ENCODE measurements at regions not wholly inside any gene's neighbourhood (a gene's known extent, or its start where the extent isn't known, plus 50 kb on each side); places are given as distances from the start of the nearest gene placed in this dataset.
A peak's percentile ranks its signal among the peaks of the same experiment; 100 is the strongest.
"Not testable (repeated sequence)": the region's sequence is repeated elsewhere in the genome, so short reads cannot be mapped to it uniquely, and the experiment has no call there.

- peaks cover 0 to 19% (median 4%) of the 10 kb centered on the region in 3 donors for H3K27me3 Mint-ChIP-seq
- H3K27ac Mint-ChIP-seq = peak overlapping the region in 4 of 6 donors; percentile 6 to 86 (median 58)
- H3K4me1 Mint-ChIP-seq = peaks cover 35 to 59% (median 39%) of the 10 kb centered on the region in 3 donors
- peaks cover 0 to 9% (median 0%) of the 10 kb centered on the region in 7 donors for H3K9me3 Mint-ChIP-seq
- DNase-seq (no peak), ATAC-seq (ENCODE audit: low read depth in 2 of 2) (peak in 1 of 2 donors; percentile 37)
- peak overlapping the region in 6 of 8 donors; percentile 21 to 87 (median 64) for H3K4me3 Mint-ChIP-seq
- H3K36me3 Mint-ChIP-seq = no peaks in the 10 kb centered on the region
Measured at GRCh38 chr2:75432761-75433361, 127.9 kb downstream of the EVA1A start.

- peak; percentile 92 to 93 for ATAC-seq (ENCODE audit: low read depth in 2 of 2)
- H3K4me1 Mint-ChIP-seq = peaks cover 39 to 60% (median 39%) of the 10 kb centered on the region in 3 donors
- H3K4me3 Mint-ChIP-seq = peak overlapping the region; percentile 0 to 82 (median 72)
Measured at GRCh38 chr2:75431763-75432162, 129.0 kb downstream of the EVA1A start.

GRCh38 chr2:75431276-75431675 lies 129.5 kb downstream of the EVA1A start:
- peak overlapping the region in 7 of 8 donors; percentile 29 to 82 (median 74) for H3K4me3 Mint-ChIP-seq
- peaks cover 4 to 28% (median 8%) of the 10 kb centered on the region in 3 donors for H3K27me3 Mint-ChIP-seq
- peak overlapping the region; percentile 35 to 93 (median 80) for H3K27ac Mint-ChIP-seq
- no peaks in the 10 kb centered on the region for H3K36me3 Mint-ChIP-seq
- peak; percentile 34 for ATAC-seq (ENCODE audit: low read depth in 2 of 2)
- peaks cover 39 to 60% (median 39%) of the 10 kb centered on the region in 3 donors for H3K4me1 Mint-ChIP-seq
- DNase-seq = no peak
- peaks cover 0 to 10% (median 0%) of the 10 kb centered on the region in 7 donors for H3K9me3 Mint-ChIP-seq

More at GRCh38 chr2:75431763-75432162, 129.0 kb downstream of the EVA1A start:
- peak; percentile 12 for DNase-seq
- peak overlapping the region; percentile 4 to 90 (median 62) for H3K27ac Mint-ChIP-seq
- H3K9me3 Mint-ChIP-seq = peaks cover 0 to 10% (median 0%) of the 10 kb centered on the region in 7 donors
- H3K36me3 Mint-ChIP-seq = no peaks in the 10 kb centered on the region
- H3K27me3 Mint-ChIP-seq = peaks cover 4 to 28% (median 7%) of the 10 kb centered on the region in 3 donors

GRCh38 chr2:75430449-75430848 lies 130.3 kb downstream of the EVA1A start:
- not testable (repeated sequence) for H3K36me3 Mint-ChIP-seq; H3K9me3 Mint-ChIP-seq; ATAC-seq (ENCODE audit: low read depth in 2 of 2); DNase-seq
- H3K27ac Mint-ChIP-seq = peak overlapping the region in 5 of 6 donors; percentile 17 to 93 (median 77)
- peak overlapping the region in 2 of 8 donors; percentile 8 to 30 for H3K4me3 Mint-ChIP-seq
- H3K27me3 Mint-ChIP-seq = peaks cover 4 to 33% (median 8%) of the 10 kb centered on the region in 3 donors
- H3K4me1 Mint-ChIP-seq = peaks cover 39 to 60% (median 39%) of the 10 kb centered on the region in 3 donors

DNA sequence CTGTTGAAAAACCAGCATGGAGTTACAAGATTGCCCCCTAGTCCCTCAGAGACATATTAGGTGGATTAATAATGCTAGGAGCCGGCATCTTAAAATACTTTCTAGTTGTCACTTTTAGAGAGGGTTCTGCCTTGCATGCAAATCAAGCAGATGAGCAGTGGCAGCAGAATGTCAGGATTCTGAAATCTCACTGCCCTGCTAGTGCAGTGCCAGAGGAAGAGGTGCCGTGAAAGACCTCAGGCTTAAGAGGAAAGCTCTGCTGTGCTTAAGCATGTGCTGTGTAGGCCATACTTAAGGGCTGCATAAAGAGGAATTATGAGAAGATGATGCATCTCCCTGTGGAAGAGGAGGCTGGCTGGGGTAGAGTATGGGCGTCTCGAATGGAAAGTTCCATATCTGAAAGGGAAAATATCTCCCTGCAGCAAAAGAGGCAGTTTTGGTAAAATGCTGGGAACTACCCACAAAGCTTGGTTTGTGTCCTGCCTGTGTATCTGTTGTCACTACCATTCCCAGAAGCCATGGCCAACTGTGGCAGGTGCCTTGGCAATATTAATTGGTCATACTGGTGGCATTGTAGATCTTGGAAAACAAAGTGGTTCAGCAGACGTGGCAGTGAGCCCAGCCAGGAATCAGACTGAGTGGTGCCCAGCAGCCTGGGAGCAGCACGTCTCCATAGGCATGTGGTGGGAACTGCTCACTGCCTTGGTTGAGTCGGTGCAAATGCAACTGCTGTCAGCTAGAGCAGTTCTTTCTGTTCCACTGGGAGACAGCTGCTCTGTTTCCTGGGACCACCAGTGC lies 131.9 kb downstream of the EVA1A start:
- no peak for ATAC-seq (ENCODE audit: low read depth in 2 of 2)
- peak overlapping the region in 3 of 8 donors; percentile 0 to 80 (median 48) for H3K4me3 Mint-ChIP-seq
- H3K27ac Mint-ChIP-seq = peak overlapping the region in 3 of 6 donors; percentile 3 to 15 (median 4)
- no peak for DNase-seq
- H3K36me3 Mint-ChIP-seq = peaks cover 0 to 3% of the 10 kb centered on the region in 2 donors
- peaks cover 0 to 30% (median 8%) of the 10 kb centered on the region in 3 donors for H3K27me3 Mint-ChIP-seq
- H3K9me3 Mint-ChIP-seq = peaks cover 0 to 8% (median 2%) of the 10 kb centered on the region in 7 donors
- peaks cover 39 to 60% (median 39%) of the 10 kb centered on the region in 3 donors for H3K4me1 Mint-ChIP-seq

GRCh38 chr2:75428060-75428459 lies 132.7 kb downstream of the EVA1A start:
- Mint-ChIP-seq H3K4me1 (peaks cover 38 to 53% (median 39%) of the 10 kb centered on the region in 3 donors), H3K4me3 (peak overlapping the region in 1 of 8 donors; percentile 48), H3K9me3 (peaks cover 0 to 8% (median 4%) of the 10 kb centered on the region in 7 donors), H3K36me3 (peaks cover 0 to 3% of the 10 kb centered on the region in 2 donors), H3K27me3 (peaks cover 2 to 27% (median 8%) of the 10 kb centered on the region in 3 donors), H3K27ac (peak overlapping the region in 2 of 6 donors; percentile 3 to 4)
- DNase-seq (no peak), ATAC-seq (ENCODE audit: low read depth in 2 of 2) (no peak)

DNA sequence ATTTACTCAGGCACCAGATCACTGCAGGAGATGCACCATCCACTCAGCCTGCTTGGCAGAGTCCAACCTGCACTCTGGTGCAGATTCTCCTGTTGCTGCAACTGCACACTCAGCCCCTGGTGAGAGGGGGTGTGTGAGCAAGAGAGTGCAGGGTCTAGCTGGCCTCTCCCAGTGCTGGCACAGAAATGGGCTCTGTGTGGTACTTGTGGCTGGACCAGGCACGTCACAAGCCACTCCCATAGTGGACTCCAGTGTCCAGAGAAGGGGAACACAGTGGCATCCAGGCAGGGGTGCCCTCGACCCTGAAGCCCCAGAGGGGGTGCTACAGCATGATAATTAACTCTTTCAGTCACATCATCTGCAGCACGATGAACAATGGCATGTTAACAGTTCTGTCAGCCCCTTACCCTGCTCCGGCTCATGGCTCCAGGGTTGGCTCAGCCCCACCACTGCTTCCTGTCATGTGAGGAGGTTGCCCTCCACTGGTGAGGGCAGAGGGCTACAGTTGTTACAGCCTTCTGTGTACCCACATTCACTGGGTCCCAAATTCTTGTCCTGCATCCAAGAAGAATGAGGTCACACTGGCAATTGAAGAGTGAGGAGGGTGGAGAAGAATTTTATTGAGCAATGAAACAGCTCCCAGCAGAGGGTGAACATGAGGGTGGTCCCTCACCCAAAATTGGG lies 135.7 kb downstream of the EVA1A start:
- H3K27me3 Mint-ChIP-seq = peaks cover 9 to 32% (median 24%) of the 10 kb centered on the region in 3 donors
- peaks cover 0 to 6% (median 4%) of the 10 kb centered on the region in 7 donors for H3K9me3 Mint-ChIP-seq
- DNase-seq = no peak

GRCh38 chr2:75421986-75422385 lies 138.8 kb downstream of the EVA1A start:
- Mint-ChIP-seq H3K9me3 (peaks cover 0 to 6% (median 3%) of the 10 kb centered on the region in 7 donors), H3K27ac (no peak overlapping the region), H3K4me3 (no peak overlapping the region), H3K27me3 (peaks cover 9 to 22% (median 18%) of the 10 kb centered on the region in 3 donors), H3K36me3 (peaks cover 0 to 3% of the 10 kb centered on the region in 2 donors), H3K4me1 (peaks cover 2 to 4% (median 3%) of the 10 kb centered on the region in 3 donors)
- ATAC-seq (ENCODE audit: low read depth in 2 of 2) = no peak
- no peak for DNase-seq

More for the DNA sequence above, 135.7 kb downstream of the EVA1A start:
- Mint-ChIP-seq H3K4me1 (peaks cover 10 to 23% (median 13%) of the 10 kb centered on the region in 3 donors), H3K36me3 (peaks cover 0 to 3% of the 10 kb centered on the region in 2 donors), H3K27ac (no peak overlapping the region), H3K4me3 (no peak overlapping the region)
- ATAC-seq (ENCODE audit: low read depth in 2 of 2) = no peak

DNA sequence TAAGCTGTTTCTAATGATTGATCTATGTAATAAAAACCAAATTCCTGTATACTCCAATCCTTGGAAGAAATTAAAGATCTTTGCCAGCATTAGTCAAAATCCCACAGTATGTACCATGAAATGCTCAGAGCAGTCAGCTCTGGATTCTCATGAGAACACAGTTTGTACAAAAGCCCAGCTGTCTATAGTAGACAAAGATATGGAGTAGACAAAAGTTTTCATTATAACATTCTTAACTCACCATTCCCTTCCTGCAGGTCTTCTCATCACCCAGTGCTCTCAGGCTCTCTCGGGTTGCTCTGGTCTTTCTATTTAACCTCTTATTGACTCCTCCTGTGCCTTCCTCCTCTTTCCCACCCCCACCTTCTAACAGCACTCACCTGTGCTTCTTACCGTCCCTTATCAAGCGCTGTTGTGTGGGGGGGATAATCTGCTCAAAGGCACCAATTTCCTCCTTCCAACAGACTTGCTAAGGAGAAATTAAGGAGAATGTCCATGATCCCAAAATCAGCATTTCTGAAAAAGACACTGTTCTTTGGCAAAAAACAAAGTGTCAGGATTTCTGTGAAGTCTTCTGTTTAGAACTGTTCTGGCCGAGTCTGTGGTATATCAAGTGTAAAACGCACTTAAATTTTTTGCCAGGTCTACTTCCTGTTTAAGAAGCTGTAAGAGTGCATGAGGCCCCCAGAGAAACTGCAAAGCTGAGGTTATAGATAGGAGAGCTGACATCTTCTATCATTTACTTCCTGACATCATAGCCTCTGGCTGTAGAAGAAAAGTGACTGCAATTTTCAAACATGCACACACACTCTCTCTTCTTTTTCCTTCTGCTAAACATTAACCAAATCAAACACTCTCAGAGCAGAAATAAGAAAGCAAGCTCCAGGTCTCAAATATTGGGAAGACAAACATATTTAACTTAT lies 144.1 kb downstream of the EVA1A start:
- Mint-ChIP-seq H3K4me1 (peaks cover 14 to 42% (median 18%) of the 10 kb centered on the region in 3 donors), H3K4me3 (peak overlapping the region; percentile 81 to 98 (median 89))

GRCh38 chr2:75415731-75416130 lies 145.0 kb downstream of the EVA1A start:
- Mint-ChIP-seq H3K9me3 (peaks cover under 1 to 16% (median 4%) of the 10 kb centered on the region in 7 donors), H3K4me3 (peak overlapping the region in 7 of 8 donors; percentile 17 to 98 (median 86)), H3K27ac (peak overlapping the region in 1 of 6 donors; percentile 59), H3K27me3 (peaks cover 0 to 9% (median 6%) of the 10 kb centered on the region in 3 donors), H3K4me1 (peaks cover 14 to 42% (median 18%) of the 10 kb centered on the region in 3 donors), H3K36me3 (peaks cover 7 to 29% of the 10 kb centered on the region in 2 donors)
- ATAC-seq (ENCODE audit: low read depth in 2 of 2) (no peak), DNase-seq (no peak)

More for the DNA sequence above, 144.1 kb downstream of the EVA1A start:
- Mint-ChIP-seq H3K36me3 (peaks cover 6 to 22% of the 10 kb centered on the region in 2 donors), H3K27me3 (peaks cover 0 to 19% (median 8%) of the 10 kb centered on the region in 3 donors), H3K9me3 (peaks cover 0 to 9% (median 2%) of the 10 kb centered on the region in 7 donors), H3K27ac (peak overlapping the region; percentile 88 to 98 (median 93))
- DNase-seq (peak; percentile 7), ATAC-seq (ENCODE audit: low read depth in 2 of 2) (peak; percentile 70 to 81)

- ATAC-seq (ENCODE audit: low read depth in 2 of 2) = no peak
- peaks cover 14 to 42% (median 18%) of the 10 kb centered on the region in 3 donors for H3K4me1 Mint-ChIP-seq
Measured at GRCh38 chr2:75415111-75415626, 145.6 kb downstream of the EVA1A start.

More at GRCh38 chr2:75415111-75415626, 145.6 kb downstream of the EVA1A start:
- Mint-ChIP-seq H3K9me3 (peaks cover 4 to 21% (median 10%) of the 10 kb centered on the region in 7 donors), H3K27me3 (peaks cover 0 to 7% (median 6%) of the 10 kb centered on the region in 3 donors), H3K4me3 (peak overlapping the region in 7 of 8 donors; percentile 0 to 98 (median 86)), H3K36me3 (peaks cover 12 to 35% of the 10 kb centered on the region in 2 donors), H3K27ac (peak overlapping the region in 1 of 6 donors; percentile 57)
- DNase-seq = no peak

All from naive B cell (primary cell).